Thyroid gland (tissue), 4 donors: ENCODE measurements at regions not wholly inside any gene's neighbourhood (a gene's known extent, or its start where the extent isn't known, plus 50 kb on each side); places are given as distances from the start of the nearest gene placed in this dataset.

ENCODE experiments used
- DNase-seq, 2 donors: peaks; one replicate each; pipeline ENCODE4 v3.0.0-alpha.2; 2019
- H3K27ac ChIP-seq, 3 donors: fragments of 200-600 bp; sonication (generic); 1 replicate in 2 of 3; 2 replicates in 1 of 3; pipeline ENCODE4 v1.5.1; 2016 to 2019; ENCODE audit warnings: mild to moderate bottlenecking in 1 of 3, moderate library complexity in 1 of 3
- H3K27me3 ChIP-seq: fragments of 200-600 bp; sonication (generic); one replicate; pipeline ENCODE4 v1.5.1; 2019
- H3K36me3 ChIP-seq, 2 donors: fragments of 200-600 bp; sonication (generic); one replicate each; pipeline ENCODE4 v1.5.1; 2016 to 2019
- H3K4me1 ChIP-seq, 2 donors: fragments of 200-600 bp; sonication (generic); one replicate each; pipeline ENCODE4 v1.5.1; 2017 to 2019
- H3K4me3 ChIP-seq, 3 donors: fragments of 200-600 bp; sonication (generic); replicated peaks in 1 of 3; 1 replicate in 2 of 3; 2 replicates in 1 of 3; pipeline ENCODE4 v1.5.1; 2016; ENCODE audit warnings: mild to moderate bottlenecking in 1 of 3
- H3K9me3 ChIP-seq: fragments of 200-600 bp; sonication (generic); one replicate; pipeline ENCODE4 v1.5.1; 2017
- POLR2A ChIP-seq, 2 donors: fragments of 450-650 bp; IDR thresholded peaks; one replicate each; pipeline ENCODE4 v1.6.1; 2017; ENCODE audit warnings: antibody characterized with exemption in 2 of 2, mild to moderate bottlenecking in 2 of 2, moderate library complexity in 1 of 2
- WGBS, 2 donors: methylation state at CpG; one replicate each; pipeline ENCODE4 v1.1.5; 2017; 5-methylcytosine and 5-hydroxymethylcytosine counted together
- intact Hi-C: fragments of 100-400 bp; cut with DNase I; formaldehyde crosslinking; loops from one replicate; pipeline ENCODE4 v1.15.1; 2023
- TF ChIP-seq, protein P1 (sequence below), 6 experiments: fragments of 200-600 bp in 3 of 6; fragments of 450-650 bp in 3 of 6; sonication (generic) in 3 of 6; IDR thresholded peaks; one replicate each; pipeline ENCODE4 v1.5.1; 2016 to 2019; ENCODE audit warnings: antibody characterized with exemption in 6 of 6, mild to moderate bottlenecking in 2 of 6, inconsistent platforms in 1 of 6, moderate library complexity in 1 of 6

DNA sequence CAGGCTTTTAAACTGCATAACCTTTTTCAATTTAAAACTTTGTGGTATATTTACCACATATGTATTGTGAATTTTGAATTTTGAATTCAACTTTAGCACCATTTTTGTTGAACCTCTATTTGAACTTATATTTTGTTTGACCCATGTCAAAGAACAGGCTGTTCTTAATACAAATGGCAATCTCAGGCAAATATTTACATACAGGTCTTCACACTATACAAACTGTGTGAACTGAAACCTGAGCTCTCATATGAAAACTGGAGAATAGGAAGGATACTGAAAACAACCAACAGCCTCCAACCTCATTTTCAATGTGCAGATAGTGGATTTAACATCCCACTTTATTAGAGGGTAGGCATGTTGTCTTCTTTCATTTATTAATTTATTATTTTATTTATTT is 491.8 kb downstream of the KCNJ3 start:
- TF ChIP-seq, protein P1, sequence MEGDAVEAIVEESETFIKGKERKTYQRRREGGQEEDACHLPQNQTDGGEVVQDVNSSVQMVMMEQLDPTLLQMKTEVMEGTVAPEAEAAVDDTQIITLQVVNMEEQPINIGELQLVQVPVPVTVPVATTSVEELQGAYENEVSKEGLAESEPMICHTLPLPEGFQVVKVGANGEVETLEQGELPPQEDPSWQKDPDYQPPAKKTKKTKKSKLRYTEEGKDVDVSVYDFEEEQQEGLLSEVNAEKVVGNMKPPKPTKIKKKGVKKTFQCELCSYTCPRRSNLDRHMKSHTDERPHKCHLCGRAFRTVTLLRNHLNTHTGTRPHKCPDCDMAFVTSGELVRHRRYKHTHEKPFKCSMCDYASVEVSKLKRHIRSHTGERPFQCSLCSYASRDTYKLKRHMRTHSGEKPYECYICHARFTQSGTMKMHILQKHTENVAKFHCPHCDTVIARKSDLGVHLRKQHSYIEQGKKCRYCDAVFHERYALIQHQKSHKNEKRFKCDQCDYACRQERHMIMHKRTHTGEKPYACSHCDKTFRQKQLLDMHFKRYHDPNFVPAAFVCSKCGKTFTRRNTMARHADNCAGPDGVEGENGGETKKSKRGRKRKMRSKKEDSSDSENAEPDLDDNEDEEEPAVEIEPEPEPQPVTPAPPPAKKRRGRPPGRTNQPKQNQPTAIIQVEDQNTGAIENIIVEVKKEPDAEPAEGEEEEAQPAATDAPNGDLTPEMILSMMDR (IDR thresholded peaks at IDR 0.05), result no peak
- TF ChIP-seq POLR2A (IDR thresholded peaks at IDR 0.05), result no peak
- no peak overlapping the region for H3K27ac ChIP-seq
- no peaks in the 10 kb centered on the region for H3K9me3 ChIP-seq
- H3K27me3 ChIP-seq, result no peaks in the 10 kb centered on the region
- no peaks in the 10 kb centered on the region for H3K36me3 ChIP-seq
- intact Hi-C loops, result no loop called here
- DNase-seq, result no peak
- H3K4me3 ChIP-seq, result no peak overlapping the region
- no peaks in the 10 kb centered on the region for H3K4me1 ChIP-seq

DNA sequence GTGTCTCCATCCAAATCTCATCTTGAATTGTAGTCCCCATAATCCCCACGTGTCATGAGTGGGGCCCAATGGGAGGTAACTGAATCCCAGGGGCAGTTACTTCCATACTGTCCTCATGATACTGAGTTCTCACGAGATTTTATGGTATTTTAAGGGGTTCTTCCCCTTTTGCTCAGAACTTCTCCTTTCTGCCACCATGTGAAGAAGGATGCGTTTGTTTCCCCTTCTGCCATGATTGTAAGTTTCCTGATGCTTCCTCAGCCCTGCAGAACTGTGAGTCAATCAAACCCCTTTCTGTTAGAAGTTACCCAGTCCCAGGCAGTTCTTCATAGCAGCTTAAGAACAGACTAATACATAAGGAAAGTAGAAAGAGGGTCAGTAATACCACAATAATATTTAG is 480.4 kb downstream of the KCNJ3 start:
- Histone ChIP-seq H3K4me1 (no peaks in the 10 kb centered on the region), H3K27ac (no peak overlapping the region), H3K36me3 (no peaks in the 10 kb centered on the region), H3K27me3 (no peaks in the 10 kb centered on the region), H3K9me3 (no peaks in the 10 kb centered on the region), H3K4me3 (no peak overlapping the region)
- DNase-seq, result no peak
- TF ChIP-seq, protein P1 (IDR thresholded peaks at IDR 0.05), result no peak
- no peak for TF ChIP-seq POLR2A (IDR thresholded peaks at IDR 0.05)
- WGBS, 2 donors, result 73 to 78% methylated on average over 3 of the region's 3 CpGs
- intact Hi-C loops, result no loop called here

DNA sequence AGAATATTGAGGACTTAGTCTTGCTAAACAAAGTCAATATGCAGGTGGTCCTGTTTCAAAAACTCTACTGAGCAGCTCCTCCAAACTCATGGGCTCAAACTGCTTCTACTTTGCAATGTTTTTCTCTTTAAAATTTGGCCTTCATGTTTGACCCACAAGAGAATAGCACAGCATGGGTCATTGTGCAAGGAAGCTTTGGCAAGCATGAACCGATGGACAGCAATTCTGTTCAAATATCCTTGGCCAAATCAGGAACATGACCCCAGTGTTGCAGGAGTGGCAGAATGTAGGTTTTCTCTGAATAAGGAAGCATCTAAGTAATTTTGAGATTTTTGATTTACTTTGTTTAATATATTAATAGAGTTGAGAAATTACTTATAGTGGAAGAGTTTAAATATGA is 477.9 kb downstream of the KCNJ3 start:
- Histone ChIP-seq H3K4me1 (no peaks in the 10 kb centered on the region), H3K36me3 (no peaks in the 10 kb centered on the region), H3K4me3 (no peak overlapping the region), H3K27me3 (no peaks in the 10 kb centered on the region), H3K27ac (no peak overlapping the region), H3K9me3 (no peaks in the 10 kb centered on the region)
- intact Hi-C loops, result no loop called here
- WGBS, 2 donors, result 76 to 81% methylated on average over 1 of the region's 1 CpG
- no peak for TF ChIP-seq POLR2A (IDR thresholded peaks at IDR 0.05)
- TF ChIP-seq, protein P1 (IDR thresholded peaks at IDR 0.05), result no peak
- DNase-seq, result no peak

DNA sequence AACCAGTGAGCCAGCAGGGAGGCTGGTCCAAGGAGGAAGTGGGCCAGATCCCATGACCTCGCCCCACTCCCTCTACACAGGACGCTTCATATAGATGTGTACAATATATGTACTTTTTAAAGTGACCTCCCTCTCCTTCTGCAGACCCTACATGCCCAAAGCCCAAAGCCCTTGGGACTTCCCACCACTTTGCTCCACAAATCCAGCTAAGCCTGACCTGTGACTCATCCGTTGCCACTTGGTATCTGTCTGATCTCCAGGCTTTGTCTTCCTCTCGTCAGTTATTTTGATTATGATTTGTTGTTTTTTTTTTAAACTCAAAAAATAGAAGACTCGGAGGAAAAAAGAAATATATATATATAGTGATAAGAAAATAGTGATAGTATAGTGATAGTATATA is 470.8 kb downstream of the KCNJ3 start:
- Histone ChIP-seq H3K4me3 (no peak overlapping the region), H3K27ac (no peak overlapping the region), H3K27me3 (no peaks in the 10 kb centered on the region), H3K36me3 (no peaks in the 10 kb centered on the region), H3K4me1 (no peaks in the 10 kb centered on the region), H3K9me3 (no peaks in the 10 kb centered on the region)
- no peak for DNase-seq
- TF ChIP-seq, protein P1 (IDR thresholded peaks at IDR 0.05), result no peak
- no peak for TF ChIP-seq POLR2A (IDR thresholded peaks at IDR 0.05)
- 86 to 88% methylated on average over 5 of the region's 5 CpGs for WGBS, 2 donors
- intact Hi-C loops, result no loop called here

DNA sequence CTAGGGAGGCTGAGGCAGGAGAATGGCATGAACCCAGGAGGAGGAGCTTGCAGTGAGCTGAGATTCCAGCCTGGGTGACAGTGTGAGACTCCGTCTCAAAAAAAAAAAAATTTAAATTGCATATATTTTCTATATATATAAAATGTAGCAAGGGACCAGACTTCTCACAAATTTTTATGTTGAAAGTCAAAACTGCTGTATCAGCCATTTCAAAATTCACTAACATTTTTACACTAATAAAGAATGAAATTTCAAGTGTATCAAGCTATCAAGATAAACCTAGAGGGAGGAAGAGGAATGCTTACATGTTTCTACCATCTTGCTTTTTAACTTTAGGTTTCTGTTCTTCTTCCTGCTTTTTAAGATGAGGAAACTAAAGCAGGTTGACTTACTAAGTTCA is 464.0 kb downstream of the KCNJ3 start:
- Histone ChIP-seq H3K9me3 (no peaks in the 10 kb centered on the region), H3K27me3 (no peaks in the 10 kb centered on the region), H3K4me1 (no peaks in the 10 kb centered on the region), H3K36me3 (no peaks in the 10 kb centered on the region), H3K4me3 (no peak overlapping the region), H3K27ac (no peak overlapping the region)
- WGBS, 2 donors, result 86 to 89% methylated on average over 1 of the region's 1 CpG
- TF ChIP-seq POLR2A (IDR thresholded peaks at IDR 0.05), result no peak
- TF ChIP-seq, protein P1 (IDR thresholded peaks at IDR 0.05), result no peak
- DNase-seq, result no peak
- intact Hi-C loops, result no loop called here
